CD4-positive, alpha-beta memory T cell (primary cell): ENCODE measurements at regions not wholly inside any gene's neighbourhood (a gene's known extent, or its start where the extent isn't known, plus 50 kb on each side); places are given as distances from the start of the nearest gene placed in this dataset.

Experiments used
- CTCF ChIA-PET: fragments of 350-600 bp; sonication (Branson Sonifier 250); formaldehyde crosslinking; loops from one replicate; lab custom pipeline; 2021; ENCODE audit warnings: inconsistent platforms; ENCODE audit not compliant: partially characterized antibody; lab: Charles Lee
- POLR2A ChIA-PET: fragments of 350-600 bp; sonication (Branson Sonifier 250); formaldehyde crosslinking; loops from one replicate; lab custom pipeline; 2021; ENCODE audit not compliant: partially characterized antibody; lab: Charles Lee
- DNase-seq, 5 donors: peaks; one replicate each; pipeline versions ENCODE4 v3.0.0 to v3.0.0-alpha.2; 2020 to 2022; ENCODE audit warnings: mixed read lengths in 1 of 5
- H3K27ac ChIP-seq: one replicate; pipeline ENCODE4 v1.7.0; 2013; ENCODE audit warnings: low read depth, low read length
- H3K27me3 ChIP-seq: 2 replicates; pipeline ENCODE4 v1.7.0; 2013; ENCODE audit warnings: mild to moderate bottlenecking, low read length, moderate library complexity; ENCODE audit not compliant: insufficient read depth
- H3K36me3 ChIP-seq: 2 replicates; pipeline ENCODE4 v1.7.0; 2013; ENCODE audit warnings: mild to moderate bottlenecking, low read length, moderate library complexity; ENCODE audit not compliant: insufficient read depth
- H3K4me1 ChIP-seq: 2 replicates; pipeline ENCODE4 v1.7.0; 2013; ENCODE audit warnings: mild to moderate bottlenecking, low read length, moderate library complexity; ENCODE audit not compliant: insufficient read depth
- H3K4me3 ChIP-seq, 2 donors: one replicate each; pipeline ENCODE4 v1.7.0; 2013; ENCODE audit warnings: low read length in 2 of 2, mild to moderate bottlenecking in 1 of 2
- H3K9me3 ChIP-seq, 2 donors: one replicate each; pipeline ENCODE4 v1.7.0; 2013; ENCODE audit warnings: low read length in 2 of 2, control low read depth in 1 of 2; ENCODE audit not compliant: control insufficient read depth in 1 of 2
- H3K27ac Mint-ChIP-seq, 7 donors: one replicate each; pipeline ENCODE4 v1.8.0; 2020 to 2021; ENCODE audit warnings: mixed read lengths in 7 of 7, mild to moderate bottlenecking in 6 of 7, inconsistent platforms in 3 of 7, moderate library complexity in 3 of 7
- H3K27me3 Mint-ChIP-seq, 2 donors: one replicate each; pipeline ENCODE4 v1.8.0; 2020 to 2021; ENCODE audit warnings: mixed read lengths in 2 of 2
- H3K36me3 Mint-ChIP-seq, 2 donors: one replicate each; pipeline ENCODE4 v1.8.0; 2020 to 2021; ENCODE audit warnings: mixed read lengths in 2 of 2, inconsistent platforms in 1 of 2, mild to moderate bottlenecking in 1 of 2
- H3K4me1 Mint-ChIP-seq, 4 donors: one replicate each; pipeline ENCODE4 v1.8.0; 2020 to 2021; ENCODE audit warnings: mixed read lengths in 4 of 4, mild to moderate bottlenecking in 1 of 4
- H3K4me3 Mint-ChIP-seq, 8 donors: one replicate each; pipeline ENCODE4 v1.8.0; 2020 to 2021; ENCODE audit warnings: mixed read lengths in 8 of 8, mild to moderate bottlenecking in 7 of 8, moderate library complexity in 6 of 8, inconsistent platforms in 3 of 8
- H3K9me3 Mint-ChIP-seq, 8 donors: one replicate each; pipeline ENCODE4 v1.8.0; 2020 to 2021; ENCODE audit warnings: mixed read lengths in 8 of 8, mild to moderate bottlenecking in 5 of 8, inconsistent platforms in 3 of 8, moderate library complexity in 1 of 8
- intact Hi-C: fragments of 100-400 bp; cut with micrococcal nuclease; formaldehyde crosslinking; loops from one replicate; pipeline ENCODE4 v1.15.1; 2023

DNA sequence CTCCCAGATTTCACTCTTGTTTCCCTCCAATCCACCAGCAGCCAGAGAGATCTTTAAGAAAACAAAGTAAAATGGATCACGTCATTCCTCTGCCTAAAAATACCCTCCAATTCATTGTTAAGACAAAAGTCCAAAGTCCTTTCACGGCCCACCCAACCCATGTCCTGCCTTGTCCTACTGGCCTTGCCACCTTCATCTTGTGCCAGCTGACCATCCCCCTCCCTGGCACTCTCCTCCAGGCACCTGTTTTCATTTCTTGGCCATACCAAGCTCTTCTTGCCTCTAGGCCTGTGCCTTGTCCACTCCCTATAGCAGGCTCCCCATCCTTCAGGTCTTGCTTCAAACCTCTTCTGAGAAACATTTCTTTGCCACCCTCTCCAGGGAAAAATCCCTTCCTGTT is 307.6 kb downstream of the MSX2 start:
- no peaks in the 10 kb centered on the region for H3K4me1 Mint-ChIP-seq
- POLR2A ChIA-PET = no interaction called here
- H3K27me3 ChIP-seq = no peaks in the 10 kb centered on the region

DNA sequence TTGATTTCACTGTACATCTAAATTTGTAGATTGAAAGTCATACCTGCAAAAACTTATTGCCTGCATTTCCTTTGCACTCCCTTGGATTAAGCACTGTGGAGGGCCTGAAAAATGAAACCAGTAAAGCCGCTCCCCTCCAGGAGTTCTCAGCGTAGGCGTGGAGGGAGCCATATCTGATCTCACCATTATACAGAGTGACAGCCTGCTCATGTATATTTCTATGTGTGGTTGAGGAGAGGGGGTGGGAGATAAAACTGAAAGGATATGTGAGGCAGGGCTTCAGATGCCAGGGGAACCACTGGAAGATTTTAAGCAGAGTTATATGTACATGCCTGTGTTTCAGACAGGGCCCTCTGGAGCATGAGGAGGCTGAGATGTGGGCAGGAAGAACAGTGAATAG is 303.0 kb downstream of the MSX2 start:
- no peak overlapping the region for H3K4me3 Mint-ChIP-seq
- peaks cover 2 to 10% of the 10 kb centered on the region in 2 donors for H3K27me3 Mint-ChIP-seq
- Histone ChIP-seq H3K4me1 (no peaks in the 10 kb centered on the region), H3K4me3 (no peak overlapping the region), H3K27me3 (no peaks in the 10 kb centered on the region), H3K36me3 (no peaks in the 10 kb centered on the region), H3K27ac (no peak overlapping the region), H3K9me3 (no peaks in the 10 kb centered on the region)
- CTCF ChIA-PET = no interaction called here
- H3K36me3 Mint-ChIP-seq = no peaks in the 10 kb centered on the region
- POLR2A ChIA-PET = no interaction called here
- intact Hi-C loops = no loop called here
- no peak overlapping the region for H3K27ac Mint-ChIP-seq
- DNase-seq = no peak
- peaks cover 0 to 16% (median 6%) of the 10 kb centered on the region in 8 donors for H3K9me3 Mint-ChIP-seq
- no peaks in the 10 kb centered on the region for H3K4me1 Mint-ChIP-seq

More for the DNA sequence above, 307.6 kb downstream of the MSX2 start:
- H3K36me3 Mint-ChIP-seq = no peaks in the 10 kb centered on the region
- peaks cover 0 to 8% (median 0%) of the 10 kb centered on the region in 8 donors for H3K9me3 Mint-ChIP-seq
- CTCF ChIA-PET = no interaction called here
- Histone ChIP-seq H3K4me3 (no peak overlapping the region), H3K27ac (no peak overlapping the region), H3K9me3 (no peaks in the 10 kb centered on the region), H3K4me1 (no peaks in the 10 kb centered on the region), H3K36me3 (no peaks in the 10 kb centered on the region)
- intact Hi-C loops = no loop called here
- no peak overlapping the region for H3K27ac Mint-ChIP-seq
- H3K4me3 Mint-ChIP-seq = no peak overlapping the region
- DNase-seq = no peak
- peaks cover 2 to 4% of the 10 kb centered on the region in 2 donors for H3K27me3 Mint-ChIP-seq

DNA sequence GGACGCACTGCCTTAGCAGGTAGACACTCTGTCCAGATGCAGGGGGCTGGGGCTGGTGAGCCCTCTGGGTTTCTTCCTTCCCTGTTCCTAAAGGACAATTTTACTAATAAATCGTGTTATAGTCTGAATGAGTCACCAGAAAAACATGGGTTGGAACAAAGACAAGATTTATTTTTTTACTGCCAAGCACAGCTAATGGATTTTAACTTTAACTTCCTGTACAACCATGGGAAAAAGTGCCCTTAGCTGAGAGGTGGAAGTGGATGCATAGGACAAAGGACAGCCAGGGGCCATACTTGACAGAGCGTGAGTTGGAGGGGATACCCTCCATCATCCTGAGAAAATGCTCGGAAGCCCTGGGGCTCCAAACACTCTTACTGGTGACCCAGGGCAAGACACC is 300.7 kb downstream of the MSX2 start:
- CTCF ChIA-PET = no interaction called here

DNA sequence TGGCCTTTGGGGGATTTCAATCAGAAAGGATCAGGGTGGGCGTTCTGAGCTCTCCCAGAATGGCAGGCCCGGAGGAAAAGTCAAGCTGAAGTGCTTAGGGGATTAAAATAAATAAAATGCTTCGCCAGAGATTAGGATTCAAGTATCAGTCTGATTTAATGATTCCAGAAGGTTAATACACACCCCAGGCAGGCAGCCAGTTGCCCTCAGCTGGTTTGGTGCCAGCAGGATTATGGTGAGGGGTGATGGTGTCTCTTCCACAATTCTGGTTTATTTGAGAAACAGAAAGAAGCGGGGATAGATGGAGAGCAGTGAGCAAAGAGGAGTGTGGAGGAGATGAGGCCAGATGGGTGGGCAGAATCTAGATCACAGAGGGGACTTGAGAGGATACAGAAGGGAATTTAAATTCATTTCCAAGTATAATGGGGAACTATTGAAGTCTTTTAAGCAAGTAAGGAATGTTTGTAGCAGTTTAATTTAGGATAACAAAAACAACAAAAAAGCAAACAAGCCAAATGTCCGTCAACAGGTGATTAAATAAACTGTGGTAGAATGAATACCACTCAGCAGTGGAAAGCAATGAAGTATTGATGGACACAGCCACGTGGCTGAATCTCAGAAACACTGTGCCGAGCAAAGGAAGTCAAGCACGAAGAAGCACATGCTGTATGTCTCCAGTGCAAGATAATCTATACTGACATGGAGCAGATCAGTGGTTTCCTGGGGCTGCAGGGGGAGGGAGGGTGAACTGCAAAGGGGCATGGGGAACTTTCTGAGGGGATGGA is 297.7 kb downstream of the MSX2 start:
- H3K27me3 ChIP-seq = no peaks in the 10 kb centered on the region
- no peaks in the 10 kb centered on the region for H3K4me1 Mint-ChIP-seq
- POLR2A ChIA-PET = no interaction called here
- H3K27me3 Mint-ChIP-seq = peaks cover 3 to 9% of the 10 kb centered on the region in 2 donors
- CTCF ChIA-PET = no interaction called here
- no peaks in the 10 kb centered on the region for H3K36me3 Mint-ChIP-seq
- H3K27ac ChIP-seq = no peak overlapping the region
- DNase-seq = no peak
- H3K9me3 ChIP-seq = no peaks in the 10 kb centered on the region
- no peak overlapping the region for H3K4me3 Mint-ChIP-seq
- no peaks in the 10 kb centered on the region for H3K4me1 ChIP-seq
- no peaks in the 10 kb centered on the region for H3K36me3 ChIP-seq
- peaks cover 0 to 14% (median 5%) of the 10 kb centered on the region in 8 donors for H3K9me3 Mint-ChIP-seq
- H3K27ac Mint-ChIP-seq = no peak overlapping the region
- H3K4me3 ChIP-seq = no peak overlapping the region
- intact Hi-C loops = no loop called here

More for the DNA sequence above, 300.7 kb downstream of the MSX2 start:
- no peaks in the 10 kb centered on the region for H3K9me3 ChIP-seq
- H3K4me1 ChIP-seq = no peaks in the 10 kb centered on the region
- DNase-seq = no peak
- Mint-ChIP-seq H3K4me3 (no peak overlapping the region), H3K9me3 (peaks cover 0 to 16% (median 5%) of the 10 kb centered on the region in 8 donors), H3K27ac (no peak overlapping the region), H3K36me3 (no peaks in the 10 kb centered on the region), H3K4me1 (no peaks in the 10 kb centered on the region), H3K27me3 (peaks cover 2 to 9% of the 10 kb centered on the region in 2 donors)
- intact Hi-C loops = no loop called here
- no peaks in the 10 kb centered on the region for H3K36me3 ChIP-seq
- H3K4me3 ChIP-seq = no peak overlapping the region
- no peaks in the 10 kb centered on the region for H3K27me3 ChIP-seq
- no peak overlapping the region for H3K27ac ChIP-seq
- POLR2A ChIA-PET = no interaction called here

DNA sequence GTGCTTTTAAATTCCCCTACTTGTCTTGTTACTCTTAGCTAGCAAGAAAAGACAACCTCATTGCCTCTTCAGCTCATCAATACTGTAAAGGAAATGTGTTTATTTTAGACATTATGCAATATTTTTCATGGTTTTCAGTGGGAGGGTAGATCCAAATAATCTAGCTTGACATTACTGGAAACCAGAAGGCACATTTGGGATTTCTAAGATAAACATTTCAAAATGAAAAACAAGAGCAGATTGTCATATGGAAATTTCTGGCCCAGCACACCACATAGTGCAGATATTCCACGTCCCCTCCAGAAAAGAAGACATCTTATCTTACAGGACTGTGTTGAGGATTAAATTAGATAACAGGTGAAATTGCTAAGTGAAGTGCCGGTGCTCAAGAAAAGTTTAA is 296.9 kb downstream of the MSX2 start:
- ChIA-PET CTCF (no interaction called here), POLR2A (no interaction called here)
- no peaks in the 10 kb centered on the region for H3K36me3 Mint-ChIP-seq
- H3K4me1 Mint-ChIP-seq = no peaks in the 10 kb centered on the region
- Histone ChIP-seq H3K9me3 (no peaks in the 10 kb centered on the region), H3K4me1 (no peaks in the 10 kb centered on the region), H3K27me3 (no peaks in the 10 kb centered on the region), H3K27ac (no peak overlapping the region), H3K36me3 (no peaks in the 10 kb centered on the region), H3K4me3 (no peak overlapping the region)
- H3K9me3 Mint-ChIP-seq = peaks cover 0 to 14% (median 4%) of the 10 kb centered on the region in 8 donors
- no peak overlapping the region for H3K4me3 Mint-ChIP-seq
- DNase-seq = no peak
- intact Hi-C loops = no loop called here
- peaks cover 3 to 9% of the 10 kb centered on the region in 2 donors for H3K27me3 Mint-ChIP-seq
- H3K27ac Mint-ChIP-seq = no peak overlapping the region

DNA sequence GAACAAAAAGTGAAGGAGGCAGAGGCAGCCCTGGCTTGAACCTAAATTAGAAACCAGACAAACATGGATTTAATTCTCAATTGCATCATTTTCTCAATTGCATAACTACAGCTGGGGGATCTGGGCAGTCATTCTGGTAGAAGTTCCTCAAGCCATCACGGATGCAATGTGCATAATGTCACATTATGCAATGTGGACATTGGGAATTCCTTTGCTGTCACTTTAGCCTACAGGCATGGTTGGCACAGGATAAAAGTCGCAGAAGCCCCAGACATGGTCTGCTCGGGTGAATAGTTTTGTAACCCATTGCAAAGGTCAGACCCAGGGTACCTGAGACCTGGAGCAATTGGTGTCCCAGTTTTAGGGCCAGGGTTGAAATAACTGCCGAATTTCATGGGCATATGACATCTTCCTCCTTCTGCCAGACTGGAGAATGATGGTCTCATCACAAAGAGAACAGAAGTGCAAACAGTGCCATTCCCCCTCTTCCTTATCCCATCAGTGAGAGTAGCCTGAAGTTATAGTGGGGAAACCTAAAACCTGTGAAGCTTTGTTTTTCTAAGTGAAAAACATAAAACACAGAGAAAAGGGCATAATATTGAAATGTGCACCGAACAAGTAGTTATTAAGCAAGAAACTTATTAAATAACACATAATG is 290.8 kb downstream of the MSX2 start:
- no peak overlapping the region for H3K4me3 Mint-ChIP-seq

DNA sequence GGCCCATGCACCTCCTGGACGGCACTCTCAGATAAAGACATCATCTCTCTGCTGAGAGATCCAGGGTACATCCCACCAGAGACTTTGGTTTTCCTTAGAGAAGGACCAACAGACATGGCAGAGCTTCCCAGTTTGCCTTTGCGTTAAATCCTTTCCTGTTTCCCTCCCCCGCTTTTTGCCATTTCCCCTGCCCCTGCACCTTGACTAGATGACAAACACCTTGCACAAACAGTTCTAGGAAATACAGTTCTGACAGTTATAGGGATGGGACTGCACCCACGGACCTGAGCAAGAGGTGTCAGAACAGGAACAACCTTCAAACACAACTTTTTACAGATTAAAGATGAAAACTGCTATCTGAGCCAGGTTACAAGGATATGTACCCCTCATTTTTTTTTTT is 288.9 kb downstream of the MSX2 start:
- intact Hi-C loops = no loop called here
- Histone ChIP-seq H3K4me3 (no peak overlapping the region), H3K36me3 (no peaks in the 10 kb centered on the region), H3K4me1 (no peaks in the 10 kb centered on the region), H3K27me3 (no peaks in the 10 kb centered on the region), H3K27ac (no peak overlapping the region), H3K9me3 (no peaks in the 10 kb centered on the region)
- Mint-ChIP-seq H3K4me1 (no peaks in the 10 kb centered on the region), H3K27me3 (peaks cover under 1 to 9% of the 10 kb centered on the region in 2 donors), H3K36me3 (no peaks in the 10 kb centered on the region), H3K4me3 (no peak overlapping the region), H3K27ac (no peak overlapping the region), H3K9me3 (peaks cover 0 to 6% (median 0%) of the 10 kb centered on the region in 8 donors)
- CTCF ChIA-PET = no interaction called here
- DNase-seq = no peak
- POLR2A ChIA-PET = no interaction called here

More for the DNA sequence above, 290.8 kb downstream of the MSX2 start:
- DNase-seq = no peak
- no peaks in the 10 kb centered on the region for H3K9me3 ChIP-seq
- no peaks in the 10 kb centered on the region for H3K36me3 ChIP-seq
- Mint-ChIP-seq H3K36me3 (no peaks in the 10 kb centered on the region), H3K9me3 (peaks cover 0 to 3% (median 0%) of the 10 kb centered on the region in 8 donors), H3K4me1 (no peaks in the 10 kb centered on the region), H3K27me3 (peaks cover 3 to 7% of the 10 kb centered on the region in 2 donors), H3K27ac (no peak overlapping the region)
- H3K27me3 ChIP-seq = no peaks in the 10 kb centered on the region
- POLR2A ChIA-PET = interaction anchor here (0.6 kb wide), 1 partner anchor 39 kb away, joined by 3 read pairs; no protein-coding TSS in a partner anchor
- CTCF ChIA-PET = no interaction called here
- intact Hi-C loops = no loop called here
- H3K4me3 ChIP-seq = no peak overlapping the region
- H3K4me1 ChIP-seq = no peaks in the 10 kb centered on the region
- no peak overlapping the region for H3K27ac ChIP-seq
